H9 (cell line): ENCODE measurements at regions not wholly inside any gene's neighbourhood (a gene's known extent, or its start where the extent isn't known, plus 50 kb on each side); places are given as distances from the start of the nearest gene placed in this dataset.

Experiments used
- DNase-seq: peaks from one replicate; pipeline ENCODE4 v3.0.0-alpha.2; 2017
- H2AFZ ChIP-seq: one replicate; pipeline ENCODE4 v1.6.1; 2013; ENCODE audit warnings: mild to moderate bottlenecking, low read length, control low read depth, moderate library complexity
- H2AK5ac ChIP-seq: 2 replicates; pipeline ENCODE4 v1.6.1; 2013; ENCODE audit warnings: low read length, control low read depth, mixed read lengths; ENCODE audit not compliant: insufficient read length
- H2BK120ac ChIP-seq: one replicate; pipeline ENCODE4 v1.6.1; 2013; ENCODE audit warnings: low read depth, mild to moderate bottlenecking, low read length, control low read depth, inconsistent platforms; ENCODE audit not compliant: poor library complexity, severe bottlenecking
- H2BK12ac ChIP-seq: 2 replicates; pipeline ENCODE4 v1.6.1; 2013; ENCODE audit warnings: low read length, control low read depth, mixed read lengths, low read depth; ENCODE audit not compliant: insufficient read length
- H2BK15ac ChIP-seq: 2 replicates; pipeline ENCODE4 v1.6.1; 2013; ENCODE audit warnings: low read depth, low read length, control low read depth
- H2BK20ac ChIP-seq: one replicate; pipeline ENCODE4 v1.6.1; 2013; ENCODE audit warnings: low read depth, mild to moderate bottlenecking, low read length, control low read depth, inconsistent platforms; ENCODE audit not compliant: poor library complexity, severe bottlenecking
- H2BK5ac ChIP-seq: 2 replicates; pipeline ENCODE4 v1.6.1; 2013; ENCODE audit warnings: low read length, control low read depth, mixed read lengths; ENCODE audit not compliant: insufficient read length
- H3K14ac ChIP-seq: 2 replicates; pipeline ENCODE4 v1.6.1; 2013; ENCODE audit warnings: low read length, control low read depth; ENCODE audit not compliant: insufficient read depth
- H3K18ac ChIP-seq: 2 replicates; pipeline ENCODE4 v1.6.1; 2013; ENCODE audit warnings: low read depth, mild to moderate bottlenecking, mixed read lengths, low read length, control low read depth; ENCODE audit not compliant: insufficient read length
- H3K23ac ChIP-seq: 2 replicates; pipeline ENCODE4 v1.6.1; 2013; ENCODE audit warnings: low read length, control low read depth, mixed read lengths, low read depth; ENCODE audit not compliant: insufficient read length
- H3K23me2 ChIP-seq: 2 replicates; pipeline ENCODE4 v1.6.1; 2013; ENCODE audit warnings: low read depth, mild to moderate bottlenecking, mixed read lengths, low read length, control low read depth; ENCODE audit not compliant: insufficient read length, poor library complexity, severe bottlenecking
- H3K27ac ChIP-seq: 2 replicates; pipeline ENCODE4 v1.5.1; 2013; ENCODE audit warnings: low read length, control low read depth, mixed read lengths, low read depth; ENCODE audit not compliant: insufficient read length
- H3K27me3 ChIP-seq: 2 replicates; pipeline ENCODE4 v1.6.1; 2013; ENCODE audit warnings: low read length, control low read depth, inconsistent platforms; ENCODE audit not compliant: insufficient read depth
- H3K4ac ChIP-seq: 2 replicates; pipeline ENCODE4 v1.6.1; 2013; ENCODE audit warnings: low read depth, mild to moderate bottlenecking, control low read depth, inconsistent platforms, low read length, moderate library complexity
- H3K4me1 ChIP-seq: 2 replicates; pipeline ENCODE4 v1.6.1; 2013; ENCODE audit warnings: low read length, control low read depth, inconsistent platforms; ENCODE audit not compliant: insufficient read depth
- H3K4me2 ChIP-seq: 2 replicates; pipeline ENCODE4 v1.6.1; 2013; ENCODE audit warnings: low read length, control low read depth, mixed read lengths; ENCODE audit not compliant: insufficient read length, insufficient read depth
- H3K56ac ChIP-seq: 2 replicates; pipeline ENCODE4 v1.6.1; 2013; ENCODE audit warnings: low read depth, mild to moderate bottlenecking, mixed read lengths, low read length, control low read depth; ENCODE audit not compliant: insufficient read length
- H3K79me1 ChIP-seq: 2 replicates; pipeline ENCODE4 v1.6.1; 2013; ENCODE audit warnings: low read depth, mild to moderate bottlenecking, moderate library complexity, low read length, control low read depth, inconsistent platforms; ENCODE audit not compliant: insufficient read depth, poor library complexity, severe bottlenecking
- H3K79me2 ChIP-seq: 2 replicates; pipeline ENCODE4 v1.6.1; 2013; ENCODE audit warnings: low read length, control low read depth, inconsistent platforms; ENCODE audit not compliant: insufficient read depth
- H3K9ac ChIP-seq: 2 replicates; pipeline ENCODE4 v1.6.1; 2013; ENCODE audit warnings: low read length, control low read depth, mixed read lengths; ENCODE audit not compliant: insufficient read length; ENCODE audit errors: extremely low read depth
- H3K9me3 ChIP-seq: one replicate; pipeline ENCODE4 v1.6.1; 2013; ENCODE audit warnings: low read depth, low read length, inconsistent platforms; ENCODE audit not compliant: control insufficient read depth
- H3T11ph ChIP-seq: one replicate; pipeline ENCODE4 v1.6.1; 2013; ENCODE audit warnings: mild to moderate bottlenecking, low read length, control low read depth, inconsistent platforms
- H4K20me1 ChIP-seq: one replicate; pipeline ENCODE4 v1.6.1; 2013; ENCODE audit not compliant: control insufficient read depth, insufficient read length, insufficient read depth
- H4K5ac ChIP-seq: 2 replicates; pipeline ENCODE4 v1.6.1; 2013; ENCODE audit warnings: low read depth, mild to moderate bottlenecking, mixed read lengths, low read length, control low read depth; ENCODE audit not compliant: insufficient read length
- H4K8ac ChIP-seq: replicated peaks from 2 replicates; pipeline ENCODE4 v1.6.1; 2013; ENCODE audit warnings: low read length, control low read depth, mixed read lengths, low read depth; ENCODE audit not compliant: insufficient read length
- H4K91ac ChIP-seq: 2 replicates; pipeline ENCODE4 v1.6.1; 2013; ENCODE audit warnings: low read depth, mild to moderate bottlenecking, moderate library complexity, mixed read lengths, low read length, control low read depth; ENCODE audit not compliant: insufficient read length
- H3K27ac Mint-ChIP-seq, 3 experiments: 2 replicates in 2 of 3; 3 replicates in 1 of 3; pipeline ENCODE4 v1.8.0; 2020 to 2021; ENCODE audit warnings: mixed read lengths in 3 of 3, mild to moderate bottlenecking in 1 of 3, moderate library complexity in 1 of 3
- H3K27me3 Mint-ChIP-seq: 2 replicates; pipeline ENCODE4 v1.8.0; 2021; ENCODE audit warnings: low read depth, mild to moderate bottlenecking, moderate library complexity, mixed read lengths
- H3K36me3 Mint-ChIP-seq, 3 experiments: 2 replicates in 2 of 3; 3 replicates in 1 of 3; pipeline ENCODE4 v1.8.0; 2020 to 2021; ENCODE audit warnings: low read depth in 3 of 3, mixed read lengths in 3 of 3; ENCODE audit not compliant: insufficient read depth in 1 of 3
- H3K4me1 Mint-ChIP-seq, 2 experiments: 2 replicates each; pipeline ENCODE4 v1.8.0; 2020; ENCODE audit warnings: mixed read lengths in 2 of 2
- H3K4me3 Mint-ChIP-seq, 2 experiments: 2 replicates in 1 of 2; 3 replicates in 1 of 2; pipeline ENCODE4 v1.8.0; 2020 to 2021; ENCODE audit warnings: mild to moderate bottlenecking in 2 of 2, mixed read lengths in 2 of 2, moderate library complexity in 1 of 2
- H3K9me3 Mint-ChIP-seq, 2 experiments: 2 replicates in 1 of 2; 3 replicates in 1 of 2; pipeline ENCODE4 v1.8.0; 2020; ENCODE audit warnings: mild to moderate bottlenecking in 2 of 2, mixed read lengths in 2 of 2, moderate library complexity in 1 of 2
- CTCF ChIP-seq: fragments of 200-600 bp; sonication (generic); conservative IDR thresholded peaks from 3 replicates; pipeline ENCODE4 v1.8.0; 2021; ENCODE audit warnings: antibody characterized with exemption, mild to moderate bottlenecking
- WGBS: extraction: QIAGEN DNeasy Blood & Tissue Kit; methylation state at CpG from one replicate; pipeline ENCODE4 v1.1.7; 2013; ENCODE audit warnings: missing lambda C conversion rate, low lambda C conversion rate, mixed read lengths; ENCODE audit not compliant: insufficient read length; ENCODE audit errors: extremely low coverage; 5-methylcytosine and 5-hydroxymethylcytosine counted together

- Histone ChIP-seq H3K23ac (no peak overlapping the region), H2BK20ac (no peak overlapping the region), H2AFZ (no peak overlapping the region), H3K27ac (no peak overlapping the region), H3K9ac (no peak overlapping the region), H4K8ac (no peak overlapping the region), H2BK15ac (no peak overlapping the region), H3K79me1 (no peaks in the 10 kb centered on the region), H3K79me2 (no peaks in the 10 kb centered on the region), H3K27me3 (no peaks in the 10 kb centered on the region), H3K4ac (no peak overlapping the region), H4K20me1 (no peaks in the 10 kb centered on the region), H2BK120ac (no peak overlapping the region), H3K9me3 (no peaks in the 10 kb centered on the region), H4K5ac (no peak overlapping the region), H3T11ph (no peak overlapping the region), H3K23me2 (no peaks in the 10 kb centered on the region), H3K56ac (no peak overlapping the region), H3K4me2 (no peak overlapping the region), H3K4me1 (peaks cover 4% of the 10 kb centered on the region; the same call in 1 of the 2 replicates), H4K91ac (no peak overlapping the region), H2BK5ac (no peak overlapping the region), H3K14ac (no peak overlapping the region), H2BK12ac (no peak overlapping the region), H2AK5ac (no peak overlapping the region), H3K18ac (no peak overlapping the region)
- TF ChIP-seq CTCF = no peak
- WGBS = no CpG with 5 or more reads among the region's 3 CpGs
- Mint-ChIP-seq H3K36me3 (no peaks in the 10 kb centered on the region), H3K27me3 (no peaks in the 10 kb centered on the region), H3K27ac (no peak overlapping the region), H3K4me1 (peaks cover 31 to 40% of the 10 kb centered on the region in 2 experiments), H3K9me3 (no peaks in the 10 kb centered on the region; a peak in 1 of 5 replicates), H3K4me3 (no peak overlapping the region)
- DNase-seq = no peak
These were observed 78.2 kb upstream of the OSBPL8 start for GRCh38 chr12:76637807-76638206.
